HepG2 (cell line): ENCODE measurements at regions not wholly inside any gene's neighbourhood (a gene's known extent, or its start where the extent isn't known, plus 50 kb on each side); places are given as distances from the start of the nearest gene placed in this dataset.

Experiments
- ATAC-seq: fragments of 200-7000 bp; cut with Tn5 transposase; 3 replicates; pipeline ENCODE4 v1.9.1; 2020; ENCODE audit warnings: mild to moderate bottlenecking, moderate library complexity
- BruUV-seq: library from RNA; stranded (reverse); fragments of 400-500 nt; replicated peaks from 2 replicates; lab custom pipeline; 2021; lab: Mats Ljungman, UMichigan
- CTCF ChIA-PET: fragments of 300-600 bp; formaldehyde crosslinking; extraction: SDS; loops from one replicate; lab custom pipeline; 2021; ENCODE audit warnings: low total read pairs, inconsistent platforms, low intra/inter-chr PET ratio; lab: Yijun Ruan, JAX
- POLR2A ChIA-PET: fragments of 350-600 bp; sonication (Branson Sonifier 250); formaldehyde crosslinking; loops from one replicate; lab custom pipeline; 2020; ENCODE audit warnings: antibody characterized with exemption, inconsistent platforms; lab: Yijun Ruan, JAX
- DNase-seq: peaks from one replicate; pipeline ENCODE4 v3.0.0-alpha.2; 2015; ENCODE audit warnings: low spot score
- FAIRE-seq: peaks from 3 replicates; lab custom pipeline; 2011; peaks lifted over from hg19 to GRCh38; lab: Jason Lieb, UNC
- H2AFZ ChIP-seq: one replicate; pipeline ENCODE4 v1.6.1; 2011; ENCODE audit warnings: low read length, inconsistent platforms
- H3K27ac ChIP-seq: fragments of 300-600 bp; 3 replicates; pipeline ENCODE4 v1.8.0; 2011; ENCODE audit warnings: mixed run types, mild to moderate bottlenecking, mixed read lengths, low read length, inconsistent platforms; ENCODE audit not compliant: insufficient read depth; ENCODE audit errors: extremely low read length
- H3K27me3 ChIP-seq, 2 experiments: fragments of 200-600 bp in 1 of 2; 2 replicates in 1 of 2; 3 replicates in 1 of 2; pipeline versions ENCODE4 v1.6.0 to v1.8.0; 2011; ENCODE audit warnings: low read length in 2 of 2, mild to moderate bottlenecking in 2 of 2, moderate library complexity in 2 of 2, inconsistent platforms in 1 of 2; ENCODE audit not compliant: insufficient read depth in 2 of 2, control insufficient read depth in 1 of 2
- H3K36me3 ChIP-seq, 2 experiments: fragments of 200-600 bp in 1 of 2; replicated peaks in 1 of 2; 2 replicates in 1 of 2; 3 replicates in 1 of 2; pipeline versions ENCODE4 v1.5.1 to v1.8.0; 2011; ENCODE audit warnings: low read length in 2 of 2, inconsistent platforms in 1 of 2; ENCODE audit not compliant: insufficient read depth in 2 of 2, control insufficient read depth in 1 of 2
- H3K4me1 ChIP-seq: 2 replicates; pipeline ENCODE4 v1.5.1; 2012; ENCODE audit warnings: low read length, inconsistent platforms; ENCODE audit not compliant: insufficient read depth
- H3K4me2 ChIP-seq: 2 replicates; pipeline ENCODE4 v1.6.0; 2011; ENCODE audit warnings: low read depth, low read length, inconsistent platforms
- H3K4me3 ChIP-seq, 3 experiments: fragments of 200-600 bp in 1 of 3; sonication (generic), shearing (Covaris generic) in 1 of 3; replicated peaks in 1 of 3; 2 replicates each; pipeline ENCODE4 v1.5.1; 2011 to 2016; ENCODE audit warnings: low read length in 3 of 3, inconsistent platforms in 2 of 3, low read depth in 2 of 3, mild to moderate bottlenecking in 2 of 3, control low read depth in 1 of 3, mixed read lengths in 1 of 3; ENCODE audit not compliant: insufficient read depth in 1 of 3
- H3K79me2 ChIP-seq: one replicate; pipeline ENCODE4 v1.6.1; 2011; ENCODE audit warnings: low read length, inconsistent platforms; ENCODE audit not compliant: insufficient read depth
- H3K9ac ChIP-seq: 2 replicates; pipeline ENCODE4 v1.6.0; 2011; ENCODE audit warnings: mild to moderate bottlenecking, low read depth, low read length, inconsistent platforms; ENCODE audit not compliant: insufficient read depth
- H3K9me3 ChIP-seq: 2 replicates; pipeline ENCODE4 v1.5.1; 2012; ENCODE audit warnings: mild to moderate bottlenecking, low read length
- H4K20me1 ChIP-seq: 2 replicates; pipeline ENCODE4 v1.6.0; 2011; ENCODE audit warnings: inconsistent platforms, mild to moderate bottlenecking, low read length, moderate library complexity; ENCODE audit not compliant: insufficient read depth
- CSRNP2 ChIP-seq: sonication (generic); formaldehyde crosslinking; conservative IDR thresholded peaks from 2 replicates; pipeline ENCODE4 v1.8.0; 2022; ENCODE audit warnings: low read depth, missing genetic modification reagents
- DMAP1 ChIP-seq: IDR thresholded peaks from 2 replicates; pipeline ENCODE4 v1.6.1; 2016
- FOSL2 ChIP-seq: sonication (generic); formaldehyde crosslinking; IDR thresholded peaks from 2 replicates; pipeline ENCODE4 v1.4.0; 2020; ENCODE audit warnings: missing genetic modification reagents
- HDAC6 ChIP-seq: fragments of 200-600 bp; sonication (generic); IDR thresholded peaks from 2 replicates; pipeline ENCODE4 v1.7.0; 2017; ENCODE audit warnings: mild to moderate bottlenecking, antibody characterized with exemption, low read length, low read depth
- STAT5B ChIP-seq: sonication (generic); formaldehyde crosslinking; IDR thresholded peaks from 2 replicates; pipeline ENCODE4 v1.4.0; 2020; ENCODE audit warnings: missing genetic modification reagents
- TBP ChIP-seq: sonication (generic); formaldehyde crosslinking; IDR thresholded peaks from 2 replicates; pipeline ENCODE4 v1.5.0; 2020; ENCODE audit warnings: missing genetic modification reagents
- TBX3 ChIP-seq: fragments of 450-650 bp; IDR thresholded peaks from 2 replicates; pipeline ENCODE4 v1.6.1; 2017; ENCODE audit warnings: antibody characterized with exemption, mild to moderate bottlenecking, inconsistent platforms, borderline replicate concordance
- TEAD2 ChIP-seq: sonication (generic); formaldehyde crosslinking; IDR thresholded peaks from 2 replicates; pipeline ENCODE4 v1.9.0; 2021; ENCODE audit warnings: missing genetic modification reagents
- TIGD3 ChIP-seq: sonication (generic); formaldehyde crosslinking; IDR thresholded peaks from 2 replicates; pipeline ENCODE4 v1.5.1; 2020; ENCODE audit warnings: mild to moderate bottlenecking, missing genetic modification reagents, borderline replicate concordance
- ZKSCAN5 ChIP-seq: sonication (generic); formaldehyde crosslinking; IDR thresholded peaks from 2 replicates; pipeline ENCODE4 v1.5.1; 2020; ENCODE audit warnings: mild to moderate bottlenecking, missing genetic modification reagents
- ZMYM2 ChIP-seq: sonication (generic); formaldehyde crosslinking; IDR thresholded peaks from 2 replicates; pipeline ENCODE4 v1.8.0; 2022; ENCODE audit warnings: mild to moderate bottlenecking, missing genetic modification reagents
- ZNF503 ChIP-seq: sonication (generic); formaldehyde crosslinking; IDR thresholded peaks from 2 replicates; pipeline ENCODE4 v1.4.0; 2020; ENCODE audit warnings: missing genetic modification reagents
- ZNF598 ChIP-seq: sonication (generic); formaldehyde crosslinking; IDR thresholded peaks from 2 replicates; pipeline ENCODE4 v1.5.1; 2020; ENCODE audit warnings: mild to moderate bottlenecking, missing genetic modification reagents, borderline replicate concordance
- ZNF770 ChIP-seq: sonication (generic); formaldehyde crosslinking; IDR thresholded peaks from 2 replicates; pipeline ENCODE4 v1.5.0; 2020; ENCODE audit warnings: mild to moderate bottlenecking, missing genetic modification reagents
- WGBS: methylation state at CpG from one replicate; pipeline ENCODE4 v1.1.6; 2017; ENCODE audit warnings: low lambda C conversion rate; 5-methylcytosine and 5-hydroxymethylcytosine counted together
- in situ Hi-C: cut with HindIII; loops from 2 replicates; pipeline ENCODE4 v1.10.0; 2017; ENCODE audit warnings: low pct_unique_long_range_greater_than_20kb; ENCODE audit not compliant: extremely low pct_ligation_motif_present
- intact Hi-C: fragments of 100-400 bp; cut with micrococcal nuclease; formaldehyde crosslinking; loops from one replicate; pipeline ENCODE4 v1.10.0; 2022; ENCODE audit not compliant: unreplicated experiment

- POLR2A ChIA-PET, result no interaction called here
These were observed 50.0 kb upstream of the PTER start for GRCh38 chr10:16386855-16387254.

More at GRCh38 chr10:16386855-16387254, 50.0 kb upstream of the PTER start:
- CTCF ChIA-PET, result no interaction called here
- no peak for FAIRE-seq
- in situ Hi-C loops, result no loop called here
- TF ChIP-seq ZNF503 (CRISPR knock-in tag) (no peak), FOSL2 (CRISPR knock-in tag) (no peak), HDAC6 (no peak), DMAP1 (no peak), ZNF598 (CRISPR knock-in tag) (no peak), ZKSCAN5 (no peak), TEAD2 (CRISPR knock-in tag) (no peak), ZNF770 (CRISPR knock-in tag) (no peak), TBP (CRISPR knock-in tag) (no peak), TBX3 (no peak), ZMYM2 (CRISPR knock-in tag) (no peak), TIGD3 (no peak), STAT5B (no peak), CSRNP2 (CRISPR knock-in tag) (no peak)
- TF ChIP-seq, all 625 proteins: peak for 0
- intact Hi-C loops, result no loop called here
- H3K27me3 ChIP-seq, result no peaks in the 10 kb centered on the region
- WGBS, result 67% methylated on average over 9 of the region's 9 CpGs
- no peak for ATAC-seq
- no peaks in the 10 kb centered on the region for H3K79me2 ChIP-seq
- no TSS peak for BruUV-seq
- peaks cover 13% of the 10 kb centered on the region for H3K4me1 ChIP-seq
- no peaks in the 10 kb centered on the region for H3K9me3 ChIP-seq
- H3K27ac ChIP-seq, result no peak overlapping the region
- H2AFZ ChIP-seq, result no peak overlapping the region
- no peak for DNase-seq
- H3K4me2 ChIP-seq, result no peak overlapping the region
- H3K36me3 ChIP-seq, result no peaks in the 10 kb centered on the region
- no peaks in the 10 kb centered on the region for H4K20me1 ChIP-seq
- H3K9ac ChIP-seq, result no peak overlapping the region
- H3K4me3 ChIP-seq, result no peak overlapping the region
